UCSD-AML1 (cell line): ENCODE measurements at regions not wholly inside any gene's neighbourhood (a gene's known extent, or its start where the extent isn't known, plus 50 kb on each side); places are given as distances from the start of the nearest gene placed in this dataset.
"Not testable (repeated sequence)": the region's sequence is repeated elsewhere in the genome, so short reads cannot be mapped to it uniquely, and the experiment has no call there.

ENCODE experiments used
- DNase-seq: peaks from one replicate; lab custom pipeline; 2025; ENCODE audit not compliant: unreplicated experiment; lab: John Stamatoyannopoulos, UW

DNA sequence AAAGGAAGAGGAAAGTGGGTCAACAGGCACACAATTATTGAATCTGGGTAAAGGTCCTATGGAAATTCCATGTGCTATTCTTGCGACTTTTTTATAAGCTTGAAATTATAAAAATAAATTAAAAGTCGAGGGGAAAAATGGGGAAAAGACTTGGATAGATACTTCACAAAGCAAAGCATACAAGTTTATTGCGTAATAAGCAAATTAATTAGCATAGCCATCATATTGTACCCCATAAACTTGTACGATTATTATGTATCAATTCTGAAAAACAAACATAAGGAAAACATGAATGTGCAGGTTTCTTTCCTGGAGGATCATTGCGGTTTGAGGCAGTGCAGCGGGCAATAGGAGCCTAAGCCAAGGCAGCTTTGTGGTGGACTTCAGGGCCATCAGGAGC lies 351.6 kb upstream of the NOX3 start:
- DNase-seq: no peak

DNA sequence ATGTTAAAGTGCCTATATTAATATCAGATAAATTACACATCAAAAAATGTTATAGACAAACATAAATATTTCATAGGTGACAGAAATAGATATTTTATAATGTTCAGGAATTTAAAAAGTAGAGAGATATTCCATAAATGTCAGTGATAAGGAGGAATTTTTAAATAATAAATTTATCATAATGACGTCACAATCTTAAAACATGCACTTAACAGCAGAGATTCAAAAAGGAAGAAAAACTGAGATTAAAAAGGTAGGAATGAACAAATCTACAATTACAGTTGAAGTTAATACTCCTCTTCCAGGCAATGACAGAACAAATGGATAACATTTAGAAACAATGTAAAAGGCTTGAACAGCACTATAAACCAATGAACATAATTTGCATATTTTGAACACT lies 345.4 kb upstream of the NOX3 start:
- DNase-seq: no peak

- DNase-seq: not testable (repeated sequence)
Measured at GRCh38 chr6:155798876-155799275, 343.2 kb upstream of the NOX3 start.

DNA sequence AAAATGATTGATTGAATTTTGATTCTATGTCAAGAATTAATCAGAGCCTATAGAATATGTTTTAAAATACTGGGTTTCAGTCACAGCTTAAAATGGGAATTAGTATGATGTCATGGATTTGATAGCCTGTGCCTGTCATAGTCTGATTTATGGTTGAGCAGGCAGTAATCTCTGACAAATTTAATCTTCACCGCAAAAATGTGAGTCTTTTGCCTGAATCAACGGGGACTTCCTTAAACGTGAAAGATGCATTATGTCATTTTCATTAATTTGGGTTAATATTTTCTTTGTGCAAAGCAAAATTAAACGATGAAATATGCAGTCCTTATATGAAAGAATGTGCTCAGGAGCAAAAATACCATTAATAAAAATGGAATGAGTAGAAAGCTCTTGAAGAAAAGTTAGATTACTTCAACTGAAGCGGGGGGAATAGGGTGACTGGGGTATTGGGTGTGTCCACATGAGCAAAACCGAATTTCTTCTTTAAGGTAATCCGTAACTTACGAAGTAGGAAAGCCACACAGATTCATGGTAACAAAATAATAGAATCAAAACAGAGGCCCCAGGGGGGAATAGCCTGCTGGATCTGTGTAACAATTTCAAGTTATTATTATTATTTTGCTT lies 339.6 kb upstream of the NOX3 start:
- no peak for DNase-seq

DNA sequence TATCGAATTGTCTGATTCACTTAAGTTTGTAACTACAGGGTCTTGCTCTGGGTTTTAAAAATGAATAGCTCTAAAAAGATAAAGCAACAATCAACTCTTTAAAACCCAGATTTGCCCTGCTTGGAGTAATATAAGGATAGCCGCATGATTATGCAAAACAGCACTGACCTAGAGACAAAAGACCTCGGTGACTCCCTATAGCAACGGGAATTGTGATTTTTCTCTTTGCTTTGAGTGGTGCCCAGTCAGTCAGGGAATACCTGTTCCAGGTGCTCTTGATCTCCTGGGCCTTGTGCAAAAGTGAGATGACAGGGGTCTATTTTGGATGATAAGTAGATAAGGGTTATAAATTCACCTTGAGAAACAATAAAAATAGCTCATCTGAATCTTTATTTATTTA lies 336.3 kb upstream of the NOX3 start:
- DNase-seq: no peak

- DNase-seq: no peak
Measured at GRCh38 chr6:155791186-155791585, 335.5 kb upstream of the NOX3 start.

GRCh38 chr6:155787168-155787567 lies 331.5 kb upstream of the NOX3 start:
- DNase-seq: no peak

GRCh38 chr6:155786528-155786927 lies 330.9 kb upstream of the NOX3 start:
- no peak for DNase-seq

- DNase-seq: no peak
Measured at GRCh38 chr6:155782739-155783459, 327.3 kb upstream of the NOX3 start.

- no peak for DNase-seq
Measured at GRCh38 chr6:155782320-155782731, 326.7 kb upstream of the NOX3 start.

- no peak for DNase-seq
Measured at GRCh38 chr6:155779456-155779855, 323.8 kb upstream of the NOX3 start.

DNA sequence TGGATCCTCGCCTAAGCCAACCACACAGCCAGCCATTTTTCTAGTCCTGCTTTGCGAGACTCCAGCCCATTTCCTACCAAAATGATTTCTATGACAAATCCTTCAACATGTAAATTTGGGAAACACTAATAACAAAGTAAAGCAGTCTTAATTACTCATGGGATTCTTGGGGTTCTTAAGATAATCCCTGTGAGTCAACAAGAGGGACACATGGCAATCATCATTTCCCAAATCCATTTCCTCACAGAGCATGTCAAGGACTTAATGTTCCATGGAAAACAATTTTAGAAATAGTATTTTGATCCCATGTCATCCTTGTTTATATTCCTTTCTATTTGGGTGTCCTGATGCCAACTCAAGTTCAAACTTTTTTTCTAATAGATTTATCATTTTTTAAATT lies 322.7 kb upstream of the NOX3 start:
- no peak for DNase-seq

DNA sequence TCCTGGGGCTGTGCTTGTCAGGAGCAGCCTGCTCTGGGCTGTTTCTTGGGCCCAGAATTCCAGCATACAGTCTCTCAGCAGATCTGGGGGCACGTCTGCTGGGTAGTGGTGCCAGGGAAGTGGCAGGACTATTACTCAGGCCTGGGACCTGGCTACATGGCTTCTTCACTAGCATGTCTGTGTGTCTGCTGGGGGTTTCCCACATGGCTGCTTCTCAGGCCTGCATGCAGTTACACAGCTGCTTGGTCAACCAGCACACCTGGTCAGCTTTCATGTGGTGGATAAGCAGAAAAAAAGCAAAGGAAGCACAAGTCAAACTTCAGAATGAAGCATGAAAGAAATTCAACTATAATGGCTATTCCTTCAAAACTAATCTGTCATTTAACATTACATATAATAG lies 316.2 kb upstream of the NOX3 start:
- no peak for DNase-seq

GRCh38 chr6:155770856-155771255 lies 315.2 kb upstream of the NOX3 start:
- DNase-seq: no peak

DNA sequence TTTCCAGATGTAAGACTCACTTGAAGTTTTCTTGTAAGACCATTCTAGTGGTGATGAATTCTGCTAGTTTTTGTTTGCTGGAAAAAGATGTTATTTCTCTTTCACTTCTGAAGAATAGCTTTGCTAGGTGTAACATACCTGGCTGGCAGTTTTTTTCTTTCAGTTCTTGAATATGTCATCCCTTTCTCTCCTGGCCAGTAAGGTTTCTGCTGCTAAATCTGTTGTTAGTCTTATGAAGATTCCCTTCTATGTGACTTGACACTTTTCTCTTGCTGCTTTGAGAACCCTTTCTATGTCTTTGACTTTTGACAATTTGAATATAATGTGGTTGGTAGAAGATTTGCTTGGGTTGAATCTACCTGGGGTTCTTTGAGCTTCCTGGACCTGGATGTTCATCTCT lies 314.7 kb upstream of the NOX3 start:
- no peak for DNase-seq

- DNase-seq: no peak
Measured at GRCh38 chr6:155765275-155766194, 309.9 kb upstream of the NOX3 start.

DNA sequence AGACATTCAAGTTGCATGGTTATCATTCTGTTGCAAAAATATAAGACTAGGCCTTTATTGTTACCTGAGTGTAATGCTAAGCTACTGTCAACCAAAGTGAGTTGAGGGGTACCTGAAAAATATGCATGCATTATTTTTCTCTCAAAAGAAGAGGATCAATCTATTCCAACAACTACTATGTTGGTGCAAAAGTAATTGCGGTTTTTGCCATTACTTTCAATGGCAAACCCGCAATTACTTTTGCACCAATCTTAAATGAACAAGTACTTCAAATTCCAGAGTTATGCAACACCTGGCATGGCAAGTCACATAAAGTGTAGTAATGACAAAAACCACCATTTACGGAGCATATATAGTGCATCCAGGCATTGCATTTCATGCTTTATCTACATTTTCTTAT lies 307.0 kb upstream of the NOX3 start:
- DNase-seq: no peak

DNA sequence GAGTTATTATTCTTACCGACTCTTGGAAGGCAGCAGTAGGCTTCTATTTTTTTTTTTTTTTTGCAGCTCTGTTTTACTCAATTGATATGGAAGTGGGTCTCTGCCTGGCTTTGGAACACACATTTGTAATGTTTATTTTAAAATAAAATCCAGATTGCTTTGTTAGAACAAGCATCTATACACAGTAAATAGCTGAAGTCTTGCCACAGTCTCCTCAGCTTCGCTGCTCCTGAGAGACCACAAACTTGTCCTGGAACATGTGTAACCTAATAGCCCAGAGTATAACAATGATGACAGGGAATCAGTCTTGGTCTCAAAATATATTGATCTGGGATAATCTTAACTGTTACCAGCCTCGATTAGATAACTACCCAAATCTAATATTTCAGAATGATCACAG lies 299.8 kb upstream of the NOX3 start:
- DNase-seq: no peak

DNA sequence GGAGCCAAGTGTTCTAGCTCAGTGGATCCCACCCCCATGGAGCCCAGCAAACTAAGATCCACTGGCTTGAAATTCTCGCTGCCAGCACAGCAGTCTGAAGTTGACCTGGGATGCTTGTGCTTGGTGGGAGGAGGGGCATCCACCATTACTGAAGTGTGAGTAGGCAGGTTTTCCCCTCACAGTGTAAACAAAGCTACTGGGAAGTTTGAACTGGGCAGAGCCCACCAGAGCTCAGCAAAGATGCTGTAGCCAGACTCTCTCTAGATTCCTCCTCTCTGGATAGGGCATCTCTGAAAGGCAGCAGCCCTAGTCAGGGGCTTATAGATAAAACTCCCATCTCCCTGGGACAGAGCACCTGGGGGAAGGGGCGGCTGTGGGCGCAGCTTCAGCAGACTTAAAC lies 293.1 kb upstream of the NOX3 start:
- DNase-seq: not testable (repeated sequence)

GRCh38 chr6:155747491-155747890 lies 291.9 kb upstream of the NOX3 start:
- no peak for DNase-seq

GRCh38 chr6:155740781-155741399 lies 285.3 kb upstream of the NOX3 start:
- no peak for DNase-seq
